Mesodermal cell (in vitro differentiated cells): ENCODE measurements at regions not wholly inside any gene's neighbourhood (a gene's known extent, or its start where the extent isn't known, plus 50 kb on each side); places are given as distances from the start of the nearest gene placed in this dataset.

ENCODE experiments used
- H3K27ac ChIP-seq: 2 replicates; pipeline ENCODE4 v1.7.0; 2013; ENCODE audit warnings: mild to moderate bottlenecking, low read depth, low read length, moderate library complexity; ENCODE audit not compliant: severe bottlenecking
- H3K36me3 ChIP-seq: 2 replicates; pipeline ENCODE4 v1.7.1; 2013; ENCODE audit warnings: mild to moderate bottlenecking, low read length, moderate library complexity; ENCODE audit not compliant: control insufficient read depth, insufficient read depth
- H3K4me1 ChIP-seq: one replicate; pipeline ENCODE4 v1.7.1; 2013; ENCODE audit warnings: mild to moderate bottlenecking, low read length; ENCODE audit not compliant: insufficient read depth, control insufficient read depth, poor library complexity, severe bottlenecking
- H3K4me3 ChIP-seq: 2 replicates; pipeline ENCODE4 v1.7.0; 2013; ENCODE audit warnings: low read length, control low read depth, mild to moderate bottlenecking; ENCODE audit not compliant: insufficient read depth, poor library complexity, severe bottlenecking; ENCODE audit errors: extremely low read depth
- H3K9me3 ChIP-seq: 2 replicates; pipeline ENCODE4 v1.7.1; 2013; ENCODE audit warnings: mild to moderate bottlenecking, low read length, moderate library complexity; ENCODE audit not compliant: control insufficient read depth
- WGBS, 2 experiments: methylation state at CpG; one replicate each; pipeline ENCODE4 v1.1.5; 2013; ENCODE audit warnings: missing lambda C conversion rate in 2 of 2; ENCODE audit not compliant: insufficient coverage in 2 of 2; 5-methylcytosine and 5-hydroxymethylcytosine counted together

DNA sequence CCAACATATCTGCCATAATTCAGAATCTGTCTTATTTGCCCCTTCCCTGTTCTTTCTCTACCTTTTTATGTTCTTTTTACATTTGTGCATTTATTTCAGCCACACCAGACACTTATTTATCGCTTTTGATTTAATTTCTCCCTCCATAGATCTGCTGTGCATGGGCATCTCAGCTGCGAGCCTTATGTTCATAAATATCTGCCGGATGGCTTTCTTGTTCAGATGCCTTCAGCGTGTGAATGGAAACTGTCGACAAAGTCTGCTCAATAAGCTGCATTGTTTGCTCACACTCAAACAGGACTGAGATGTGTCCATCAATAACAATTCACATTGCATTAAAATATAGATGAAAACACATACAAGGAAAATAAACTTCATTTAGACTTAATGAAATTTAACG is 374.6 kb upstream of the FAT3 start:
- H3K9me3 ChIP-seq, result no peaks in the 10 kb centered on the region
- H3K36me3 ChIP-seq, result no peaks in the 10 kb centered on the region
- 94 to 99% methylated on average over 4 of the region's 6 CpGs for WGBS, 2 experiments
- no peak overlapping the region for H3K27ac ChIP-seq
- no peaks in the 10 kb centered on the region for H3K4me1 ChIP-seq
- no peak overlapping the region for H3K4me3 ChIP-seq

- Histone ChIP-seq H3K36me3 (no peaks in the 10 kb centered on the region), H3K4me1 (no peaks in the 10 kb centered on the region), H3K9me3 (no peaks in the 10 kb centered on the region), H3K4me3 (no peak overlapping the region), H3K27ac (no peak overlapping the region)
- 100% methylated on average over 1 of the region's 2 CpGs; no CpG with 5 or more reads in 1 of the 2 experiments for WGBS, 2 experiments
Observed at GRCh38 chr11:91846649-91847048, 378.0 kb upstream of the FAT3 start.

DNA sequence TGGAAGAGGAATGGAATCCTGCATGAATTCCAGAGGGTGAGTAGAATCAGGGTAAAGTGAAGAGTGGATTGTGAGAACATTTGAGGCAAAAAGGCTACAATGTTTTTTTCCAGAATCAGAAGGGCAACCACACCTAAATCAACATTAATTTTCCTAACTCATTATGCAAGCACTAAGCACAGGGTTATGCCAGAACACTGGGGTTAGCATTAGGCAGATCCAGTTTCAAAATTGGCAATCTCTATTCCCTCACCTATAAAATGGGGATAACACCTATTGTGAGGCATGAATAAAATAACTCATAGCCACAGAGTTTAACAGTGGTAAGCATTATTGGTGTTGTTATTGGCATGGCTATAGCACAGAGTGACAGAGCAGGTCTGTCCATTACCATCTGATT is 378.6 kb upstream of the FAT3 start:
- Histone ChIP-seq H3K9me3 (no peaks in the 10 kb centered on the region), H3K4me3 (no peak overlapping the region), H3K27ac (no peak overlapping the region), H3K36me3 (no peaks in the 10 kb centered on the region), H3K4me1 (no peaks in the 10 kb centered on the region)

DNA sequence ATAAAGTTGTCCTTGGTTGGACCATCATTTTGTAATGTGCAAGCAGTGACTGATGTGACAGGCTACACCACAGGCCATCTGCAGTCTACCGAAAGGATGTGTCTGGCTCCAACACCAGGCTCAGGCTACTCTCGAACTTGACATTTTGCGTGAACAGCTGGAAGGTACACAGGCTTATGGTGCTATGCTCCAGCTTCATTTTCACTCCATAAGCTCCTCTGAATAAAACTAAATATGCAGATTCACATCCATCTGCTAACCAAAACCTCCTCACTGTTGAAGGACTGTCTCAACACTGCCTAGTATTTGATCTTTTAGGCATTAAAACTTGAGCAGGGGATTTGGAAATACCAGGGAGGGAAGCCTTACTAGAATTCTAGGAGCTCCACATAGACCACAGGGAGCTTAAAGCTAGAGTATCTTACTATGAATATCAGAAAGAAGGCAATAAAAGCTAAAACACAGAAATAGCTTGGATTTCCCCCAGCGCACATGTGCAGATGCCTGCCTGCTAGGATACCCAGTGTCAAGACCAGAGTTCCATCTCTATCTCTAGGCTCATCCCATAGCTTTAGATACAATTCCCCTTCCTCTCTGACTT is 383.9 kb upstream of the FAT3 start:
- H3K4me1 ChIP-seq, result no peaks in the 10 kb centered on the region
- H3K36me3 ChIP-seq, result no peaks in the 10 kb centered on the region
- no peaks in the 10 kb centered on the region for H3K9me3 ChIP-seq
- no peak overlapping the region for H3K4me3 ChIP-seq
- H3K27ac ChIP-seq, result no peak overlapping the region
- 88 to 93% methylated on average over 4 of the region's 4 CpGs for WGBS, 2 experiments

- Histone ChIP-seq H3K27ac (no peak overlapping the region), H3K4me1 (no peaks in the 10 kb centered on the region), H3K4me3 (no peak overlapping the region), H3K36me3 (no peaks in the 10 kb centered on the region), H3K9me3 (no peaks in the 10 kb centered on the region)
- 86% methylated on average over 1 of the region's 2 CpGs; no CpG with 5 or more reads in 1 of the 2 experiments for WGBS, 2 experiments
Observed at GRCh38 chr11:91837411-91838330, 386.9 kb upstream of the FAT3 start.

DNA sequence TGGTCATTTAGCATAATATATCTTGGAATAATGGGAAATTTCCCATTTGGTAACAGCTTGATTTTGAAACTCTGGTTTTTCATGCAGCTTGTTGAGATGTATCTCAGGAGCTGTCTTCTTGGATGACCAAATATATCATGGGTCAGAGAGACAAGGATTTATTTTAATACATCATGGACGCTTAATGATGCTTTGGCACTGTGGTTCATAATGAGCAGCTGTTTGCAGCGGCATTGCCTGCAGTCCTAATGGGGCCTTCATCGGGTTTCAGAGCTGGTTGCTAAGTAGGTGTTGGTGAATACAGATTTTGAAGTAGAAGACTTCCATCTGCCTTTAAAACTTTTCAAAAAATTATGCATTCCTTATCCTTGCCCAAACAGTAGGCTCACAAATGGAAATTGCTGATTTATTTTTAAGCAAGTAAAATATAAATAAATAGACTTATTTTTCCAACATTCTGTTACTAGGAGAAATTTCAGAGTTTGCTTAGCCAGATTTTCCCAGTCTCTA is 389.5 kb upstream of the FAT3 start:
- Histone ChIP-seq H3K9me3 (peaks cover under 1% of the 10 kb centered on the region), H3K36me3 (no peaks in the 10 kb centered on the region), H3K27ac (no peak overlapping the region), H3K4me3 (no peak overlapping the region), H3K4me1 (no peaks in the 10 kb centered on the region)
- WGBS, 2 experiments, result 88% methylated on average over 2 of the region's 3 CpGs; no CpG with 5 or more reads in 1 of the 2 experiments

GRCh38 chr11:91828901-91829300 is 395.7 kb upstream of the FAT3 start:
- Histone ChIP-seq H3K4me1 (no peaks in the 10 kb centered on the region), H3K36me3 (no peaks in the 10 kb centered on the region), H3K27ac (no peak overlapping the region), H3K9me3 (peaks cover 5% of the 10 kb centered on the region), H3K4me3 (no peak overlapping the region)
- 78 to 92% methylated on average over 1 of the region's 4 CpGs for WGBS, 2 experiments

GRCh38 chr11:91825777-91826176 is 398.8 kb upstream of the FAT3 start:
- Histone ChIP-seq H3K36me3 (no peaks in the 10 kb centered on the region), H3K9me3 (peaks cover 5% of the 10 kb centered on the region), H3K27ac (no peak overlapping the region), H3K4me3 (no peak overlapping the region), H3K4me1 (no peaks in the 10 kb centered on the region)
- WGBS, 2 experiments, result 71 to 83% methylated on average over 2 of the region's 2 CpGs

- Histone ChIP-seq H3K36me3 (no peaks in the 10 kb centered on the region), H3K4me3 (no peak overlapping the region), H3K9me3 (no peaks in the 10 kb centered on the region), H3K27ac (no peak overlapping the region), H3K4me1 (no peaks in the 10 kb centered on the region)
- WGBS, 2 experiments, result no CpG with 5 or more reads among the region's 1 CpG
Observed at GRCh38 chr11:91823252-91823830, 401.3 kb upstream of the FAT3 start.

DNA sequence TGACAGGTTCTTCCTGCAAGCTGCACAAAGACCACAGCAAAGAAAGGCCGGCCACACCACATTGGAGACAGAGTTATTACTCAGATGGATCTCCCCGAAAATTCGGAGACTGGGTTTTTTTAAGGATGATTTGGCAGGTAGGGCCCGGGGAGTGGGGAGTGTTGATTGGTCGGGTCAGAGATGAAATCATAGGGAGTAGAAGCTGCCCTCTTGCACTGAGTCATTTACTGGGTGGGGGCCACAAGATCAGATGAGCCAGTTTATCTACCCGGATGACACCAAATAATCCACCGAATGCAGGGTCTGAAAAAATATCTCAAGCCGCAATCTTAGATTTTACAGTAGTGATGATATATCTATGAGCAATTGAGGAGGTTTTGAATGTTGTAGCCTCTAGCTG is 401.8 kb upstream of the FAT3 start:
- no peaks in the 10 kb centered on the region for H3K9me3 ChIP-seq
- no peak overlapping the region for H3K4me3 ChIP-seq
- H3K27ac ChIP-seq, result no peak overlapping the region
- WGBS, 2 experiments, result 86 to 87% methylated on average over 7 of the region's 8 CpGs
- no peaks in the 10 kb centered on the region for H3K4me1 ChIP-seq
- no peaks in the 10 kb centered on the region for H3K36me3 ChIP-seq
